ENCODE measurements at regions not wholly inside any gene's neighbourhood (a gene's known extent, or its start where the extent isn't known, plus 50 kb on each side); places are given as distances from the start of the nearest gene placed in this dataset.

DNA sequence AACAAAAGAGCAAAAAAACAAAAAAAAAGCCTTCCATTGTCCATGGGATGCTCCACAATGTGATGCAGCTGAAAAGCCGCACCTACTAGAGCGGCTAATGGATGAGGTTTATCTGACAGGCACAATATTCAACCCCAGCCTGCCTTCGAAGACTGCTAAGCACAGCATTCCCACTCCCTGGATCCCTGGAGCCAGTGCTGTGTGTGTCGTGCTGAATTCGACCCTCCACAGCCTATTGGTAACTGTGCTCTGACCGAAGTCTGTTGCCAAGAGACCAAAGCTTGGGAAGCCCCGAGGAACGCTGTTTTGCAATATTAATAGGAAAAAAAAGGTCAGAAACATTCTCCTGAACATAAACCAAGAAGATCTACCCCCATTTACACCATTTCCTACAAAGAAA lies 57.2 kb upstream of the PUM1 start:
- no peak for TF ChIP-seq POLR2A (IDR thresholded peaks at IDR 0.05)
- TF ChIP-seq, protein P1, sequence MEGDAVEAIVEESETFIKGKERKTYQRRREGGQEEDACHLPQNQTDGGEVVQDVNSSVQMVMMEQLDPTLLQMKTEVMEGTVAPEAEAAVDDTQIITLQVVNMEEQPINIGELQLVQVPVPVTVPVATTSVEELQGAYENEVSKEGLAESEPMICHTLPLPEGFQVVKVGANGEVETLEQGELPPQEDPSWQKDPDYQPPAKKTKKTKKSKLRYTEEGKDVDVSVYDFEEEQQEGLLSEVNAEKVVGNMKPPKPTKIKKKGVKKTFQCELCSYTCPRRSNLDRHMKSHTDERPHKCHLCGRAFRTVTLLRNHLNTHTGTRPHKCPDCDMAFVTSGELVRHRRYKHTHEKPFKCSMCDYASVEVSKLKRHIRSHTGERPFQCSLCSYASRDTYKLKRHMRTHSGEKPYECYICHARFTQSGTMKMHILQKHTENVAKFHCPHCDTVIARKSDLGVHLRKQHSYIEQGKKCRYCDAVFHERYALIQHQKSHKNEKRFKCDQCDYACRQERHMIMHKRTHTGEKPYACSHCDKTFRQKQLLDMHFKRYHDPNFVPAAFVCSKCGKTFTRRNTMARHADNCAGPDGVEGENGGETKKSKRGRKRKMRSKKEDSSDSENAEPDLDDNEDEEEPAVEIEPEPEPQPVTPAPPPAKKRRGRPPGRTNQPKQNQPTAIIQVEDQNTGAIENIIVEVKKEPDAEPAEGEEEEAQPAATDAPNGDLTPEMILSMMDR (IDR thresholded peaks at IDR 0.05): no peak
